IMR-90 (cell line): ENCODE measurements at regions not wholly inside any gene's neighbourhood (a gene's known extent, or its start where the extent isn't known, plus 50 kb on each side); places are given as distances from the start of the nearest gene placed in this dataset.

Experiments used
- ATAC-seq: fragments of 200-7000 bp; cut with Tn5 transposase; 2 replicates; pipeline ENCODE4 v1.9.1; 2020; ENCODE audit warnings: low read depth, mild to moderate bottlenecking, moderate library complexity
- BruUV-seq: library from RNA; stranded (reverse); fragments of 400-500 nt; replicated peaks from 2 replicates; lab custom pipeline; 2021; lab: Mats Ljungman, UMichigan
- CTCF ChIA-PET: fragments of 300-600 bp; formaldehyde crosslinking; extraction: SDS; loops from one replicate; lab custom pipeline; 2021; ENCODE audit warnings: antibody characterized with exemption; lab: Yijun Ruan, JAX
- POLR2A ChIA-PET: fragments of 300-600 bp; sonication (Branson Sonifier 250); formaldehyde crosslinking; loops from one replicate; lab custom pipeline; 2022; ENCODE audit warnings: antibody characterized with exemption; ENCODE audit not compliant: unreplicated experiment; lab: Charles Lee
- DNase-seq: peaks from one replicate; pipeline ENCODE4 v3.0.0; 2013
- H2AFZ ChIP-seq: replicated peaks from 2 replicates; pipeline ENCODE3; 2013; ENCODE audit warnings: low read length, mild to moderate bottlenecking; ENCODE audit not compliant: poor library complexity
- H2AK5ac ChIP-seq: 2 replicates; pipeline ENCODE4 v1.6.1; 2013; ENCODE audit warnings: low read depth, low read length, inconsistent platforms
- H2AK9ac ChIP-seq: replicated peaks from 2 replicates; pipeline ENCODE3; 2013; ENCODE audit warnings: mild to moderate bottlenecking, low read depth, low read length, moderate library complexity; ENCODE audit not compliant: poor library complexity
- H2BK120ac ChIP-seq: 2 replicates; pipeline ENCODE4 v1.6.1; 2013; ENCODE audit warnings: low read depth, low read length, inconsistent platforms
- H2BK15ac ChIP-seq: 3 replicates; pipeline ENCODE4 v1.6.1; 2013; ENCODE audit warnings: low read depth, low read length, inconsistent platforms
- H2BK20ac ChIP-seq: 2 replicates; pipeline ENCODE4 v1.6.1; 2013; ENCODE audit warnings: low read depth, mild to moderate bottlenecking, inconsistent platforms, low read length, moderate library complexity
- H2BK5ac ChIP-seq: 2 replicates; pipeline ENCODE4 v1.6.1; 2013; ENCODE audit warnings: mild to moderate bottlenecking, low read depth, low read length, inconsistent platforms; ENCODE audit not compliant: poor library complexity, severe bottlenecking
- H3K14ac ChIP-seq: replicated peaks from 2 replicates; pipeline ENCODE4 v1.6.1; 2013; ENCODE audit warnings: low read depth, low read length, inconsistent platforms
- H3K18ac ChIP-seq: 2 replicates; pipeline ENCODE4 v1.6.1; 2013; ENCODE audit warnings: low read depth, low read length, control low read depth
- H3K23ac ChIP-seq: 2 replicates; pipeline ENCODE4 v1.6.1; 2013; ENCODE audit warnings: low read depth, low read length, inconsistent platforms
- H3K27ac ChIP-seq: 2 replicates; pipeline ENCODE4 v1.5.1; 2013; ENCODE audit warnings: mild to moderate bottlenecking, control low read depth, low read length; ENCODE audit not compliant: insufficient read depth
- H3K27me3 ChIP-seq: 2 replicates; pipeline ENCODE4 v1.6.1; 2013; ENCODE audit warnings: low read length; ENCODE audit not compliant: control insufficient read depth, insufficient read depth
- H3K36me3 ChIP-seq: 2 replicates; pipeline ENCODE4 v1.6.1; 2013; ENCODE audit warnings: low read length, mixed read lengths; ENCODE audit not compliant: control insufficient read depth, insufficient read depth
- H3K4ac ChIP-seq: 2 replicates; pipeline ENCODE4 v1.6.1; 2013; ENCODE audit warnings: low read depth, low read length, inconsistent platforms
- H3K4me1 ChIP-seq: 2 replicates; pipeline ENCODE4 v1.6.1; 2013; ENCODE audit warnings: low read length, mixed read lengths; ENCODE audit not compliant: control insufficient read depth, insufficient read depth
- H3K4me2 ChIP-seq: 2 replicates; pipeline ENCODE4 v1.6.1; 2013; ENCODE audit warnings: low read depth, mild to moderate bottlenecking, control low read depth, low read length, moderate library complexity
- H3K4me3 ChIP-seq: 2 replicates; pipeline ENCODE4 v1.5.1; 2013; ENCODE audit warnings: low read depth, mild to moderate bottlenecking, control low read depth, low read length, moderate library complexity; ENCODE audit not compliant: insufficient read depth
- H3K56ac ChIP-seq: 2 replicates; pipeline ENCODE4 v1.6.1; 2013; ENCODE audit warnings: low read length, inconsistent platforms; ENCODE audit not compliant: insufficient read depth; ENCODE audit errors: extremely low read depth
- H3K79me1 ChIP-seq, 2 experiments: 2 replicates each; pipeline ENCODE4 v1.6.1; 2013; ENCODE audit warnings: low read length in 2 of 2, inconsistent platforms in 1 of 2, low read depth in 1 of 2
- H3K9ac ChIP-seq: 2 replicates; pipeline ENCODE4 v1.6.1; 2013; ENCODE audit warnings: low read depth, low read length, control low read depth
- H3K9me1 ChIP-seq: 2 replicates; pipeline ENCODE4 v1.6.1; 2013; ENCODE audit warnings: low read length, inconsistent platforms; ENCODE audit not compliant: insufficient read depth
- H3K9me3 ChIP-seq: 2 replicates; pipeline ENCODE4 v1.6.1; 2013; ENCODE audit warnings: low read length; ENCODE audit not compliant: control insufficient read depth, insufficient read depth
- H4K20me1 ChIP-seq: 2 replicates; pipeline ENCODE4 v1.6.1; 2013; ENCODE audit warnings: low read length, inconsistent platforms; ENCODE audit not compliant: insufficient read depth
- H4K5ac ChIP-seq: 2 replicates; pipeline ENCODE4 v1.6.1; 2013; ENCODE audit warnings: mild to moderate bottlenecking, low read depth, low read length, control low read depth
- H4K8ac ChIP-seq, 2 experiments: 2 replicates each; pipeline ENCODE4 v1.6.1; 2013; ENCODE audit warnings: low read depth in 2 of 2, low read length in 2 of 2, control low read depth in 1 of 2, inconsistent platforms in 1 of 2
- H4K91ac ChIP-seq: 2 replicates; pipeline ENCODE4 v1.6.1; 2013; ENCODE audit warnings: low read depth, low read length, inconsistent platforms; ENCODE audit not compliant: insufficient read depth
- ELK1 ChIP-seq: fragments of 150-350 bp; IDR thresholded peaks from 2 replicates; pipeline ENCODE4 v1.6.1; 2016; ENCODE audit warnings: low read depth, mild to moderate bottlenecking, low read length, moderate library complexity, borderline replicate concordance
- MAZ ChIP-seq: IDR thresholded peaks from 2 replicates; pipeline ENCODE4 v1.6.1; 2012; ENCODE audit warnings: low read depth, mild to moderate bottlenecking, low read length, improper control_type of control experiment, moderate library complexity, borderline replicate concordance
- MXI1 ChIP-seq: IDR thresholded peaks from 2 replicates; pipeline ENCODE4 v1.6.1; 2012; ENCODE audit warnings: low read depth, mild to moderate bottlenecking, low read length, moderate library complexity, borderline replicate concordance
- RFX5 ChIP-seq: IDR thresholded peaks from 2 replicates; pipeline ENCODE4 v1.8.0; 2012; ENCODE audit warnings: low read depth, mild to moderate bottlenecking, low read length, moderate library complexity
- WGBS, 2 experiments: methylation state at CpG; one replicate each; pipeline versions ENCODE4 v1.1.5 to v1.1.7; 2013; ENCODE audit warnings: missing lambda C conversion rate in 2 of 2; ENCODE audit not compliant: insufficient read length in 1 of 2; ENCODE audit errors: extremely low coverage in 2 of 2; 5-methylcytosine and 5-hydroxymethylcytosine counted together
- dilution Hi-C: fragments of 300-500 bp; cut with HindIII; formaldehyde crosslinking; loops from one replicate; pipeline ENCODE4 v1.14.3; 2018; ENCODE audit warnings: low sequenced_read_pairs; ENCODE audit not compliant: unreplicated experiment
- in situ Hi-C: fragments of 300-500 bp; cut with MboI; formaldehyde crosslinking; loops from 3 replicates; pipeline ENCODE4 v1.14.3; 2019; ENCODE audit warnings: low sequenced_read_pairs, inconsistent platforms, mixed read lengths
- intact Hi-C: fragments of 100-400 bp; cut with micrococcal nuclease; formaldehyde crosslinking; loops from 2 replicates; pipeline ENCODE4 v1.10.0; 2022

- Histone ChIP-seq H2AK9ac (no peak overlapping the region), H2AFZ (no peak overlapping the region), H2BK120ac (no peak overlapping the region), H3K14ac (no peak overlapping the region), H3K9me3 (no peaks in the 10 kb centered on the region), H3K9me1 (no peaks in the 10 kb centered on the region), H3K27ac (no peak overlapping the region), H3K9ac (no peak overlapping the region), H4K20me1 (no peaks in the 10 kb centered on the region), H2BK20ac (no peak overlapping the region), H4K91ac (no peak overlapping the region), H3K18ac (no peak overlapping the region), H4K5ac (no peak overlapping the region), H3K4me3 (no peak overlapping the region), H3K4me2 (no peak overlapping the region), H3K23ac (no peak overlapping the region), H3K36me3 (no peaks in the 10 kb centered on the region), H3K4ac (no peak overlapping the region), H3K56ac (no peak overlapping the region), H3K27me3 (no peaks in the 10 kb centered on the region), H3K4me1 (peaks cover 2% of the 10 kb centered on the region; the same call in 1 of the 2 replicates), H3K79me1 (no peaks in the 10 kb centered on the region), H4K8ac (no peak overlapping the region), H2AK5ac (no peak overlapping the region), H2BK15ac (no peak overlapping the region), H2BK5ac (no peak overlapping the region)
- dilution Hi-C loops (no loop called here), intact Hi-C loops (no loop called here), in situ Hi-C loops (no loop called here)
- POLR2A ChIA-PET, result no interaction called here
- BruUV-seq, result no TSS peak
- ATAC-seq (no peak), DNase-seq (no peak)
- TF ChIP-seq RFX5 (no peak), MXI1 (no peak), MAZ (no peak), ELK1 (no peak)
- CTCF ChIA-PET, result no interaction called here
- WGBS, 2 experiments, result no CpG with 5 or more reads among the region's 1 CpG
These were observed 127.0 kb upstream of the PMFBP1 start for GRCh38 chr16:72298961-72299360.
